A673 (cell line): ENCODE measurements at regions not wholly inside any gene's neighbourhood (a gene's known extent, or its start where the extent isn't known, plus 50 kb on each side); places are given as distances from the start of the nearest gene placed in this dataset.

Source experiments
- BruUV-seq: library from RNA; stranded (reverse); fragments of 400-500 nt; replicated peaks from 2 replicates; lab custom pipeline; 2021; lab: Mats Ljungman, UMichigan
- CTCF ChIA-PET: fragments of 300-600 bp; sonication (Branson Sonifier 250); formaldehyde crosslinking; loops from one replicate; lab custom pipeline; 2022; ENCODE audit warnings: antibody characterized with exemption; lab: Charles Lee
- POLR2A ChIA-PET: fragments of 300-600 bp; sonication (Branson Sonifier 250); formaldehyde crosslinking; loops from one replicate; lab custom pipeline; 2022; ENCODE audit warnings: antibody characterized with exemption; ENCODE audit not compliant: low non-redundant PET; lab: Charles Lee
- DNase-seq: peaks from one replicate; pipeline ENCODE4 v3.0.0-alpha.2; 2015; ENCODE audit warnings: low spot score
- H3K27ac ChIP-seq: fragments of 200-600 bp; sonication (generic); 2 replicates; pipeline ENCODE4 v1.5.1; 2016; ENCODE audit warnings: mixed run types, low read depth, mild to moderate bottlenecking, mixed read lengths, antibody characterized with exemption, low read length; ENCODE audit not compliant: poor library complexity, severe bottlenecking
- H3K27me3 ChIP-seq: fragments of 200-600 bp; sonication (generic); replicated peaks from 2 replicates; pipeline ENCODE4 v1.6.1; 2017; ENCODE audit warnings: mixed run types, low read depth, mild to moderate bottlenecking, mixed read lengths, antibody characterized with exemption, low read length; ENCODE audit not compliant: insufficient read depth, poor library complexity
- H3K36me3 ChIP-seq: fragments of 200-600 bp; sonication (generic); 2 replicates; pipeline ENCODE4 v1.6.1; 2016; ENCODE audit warnings: mixed run types, mild to moderate bottlenecking, mixed read lengths, antibody characterized with exemption, low read length; ENCODE audit not compliant: insufficient read depth, poor library complexity, severe bottlenecking
- H3K4me1 ChIP-seq: fragments of 200-600 bp; sonication (generic); 2 replicates; pipeline ENCODE4 v1.6.1; 2017; ENCODE audit warnings: mixed run types, mild to moderate bottlenecking, mixed read lengths, antibody characterized with exemption, low read length; ENCODE audit not compliant: insufficient read depth, poor library complexity, severe bottlenecking
- H3K4me3 ChIP-seq: fragments of 200-600 bp; sonication (generic); 2 replicates; pipeline ENCODE4 v1.5.1; 2016; ENCODE audit warnings: low read depth, mixed run types, mild to moderate bottlenecking, mixed read lengths, low read length; ENCODE audit not compliant: poor library complexity, severe bottlenecking
- H3K9me3 ChIP-seq: fragments of 200-600 bp; sonication (generic); 2 replicates; pipeline ENCODE4 v1.6.1; 2016; ENCODE audit warnings: mixed run types, low read depth, mild to moderate bottlenecking, mixed read lengths, antibody characterized with exemption, low read length; ENCODE audit not compliant: poor library complexity, severe bottlenecking
- CTCF ChIP-seq: fragments of 300-800, 200-600 bp; sonication (generic); conservative IDR thresholded peaks from 2 replicates; pipeline ENCODE4 v1.5.1; 2017; ENCODE audit warnings: low read depth, mild to moderate bottlenecking, antibody characterized with exemption, low read length, moderate library complexity, mixed read lengths
- EZH2 ChIP-seq: fragments of 200-600 bp; sonication (generic); IDR thresholded peaks from 2 replicates; pipeline ENCODE4 v1.6.1; 2017; ENCODE audit warnings: borderline replicate concordance, low read depth, mild to moderate bottlenecking, mixed read lengths, antibody characterized with exemption, low read length; ENCODE audit not compliant: poor library complexity, severe bottlenecking
- intact Hi-C: fragments of 100-400 bp; cut with micrococcal nuclease; formaldehyde crosslinking; loops from one replicate; pipeline ENCODE4 v1.10.0; 2022; ENCODE audit not compliant: unreplicated experiment

- ChIA-PET POLR2A (no interaction called here), CTCF (no interaction called here)
- Histone ChIP-seq H3K27ac (no peak overlapping the region), H3K36me3 (no peaks in the 10 kb centered on the region), H3K4me3 (no peak overlapping the region), H3K9me3 (no peaks in the 10 kb centered on the region), H3K4me1 (no peaks in the 10 kb centered on the region), H3K27me3 (no peaks in the 10 kb centered on the region)
- intact Hi-C loops: no loop called here
- no peak for TF ChIP-seq EZH2
- no peak for TF ChIP-seq CTCF
- BruUV-seq: no TSS peak
- no peak for DNase-seq
These were observed 351.8 kb upstream of the FGF13 start for GRCh38 chrX:139063364-139063763.

GRCh38 chrX:139058831-139059495, 347.4 kb upstream of the FGF13 start:
- no peaks in the 10 kb centered on the region for H3K9me3 ChIP-seq
- BruUV-seq: no TSS peak
- POLR2A ChIA-PET: no interaction called here
- TF ChIP-seq EZH2: no peak
- no peak for TF ChIP-seq CTCF
- H3K4me3 ChIP-seq: no peak overlapping the region
- H3K27ac ChIP-seq: no peak overlapping the region
- H3K4me1 ChIP-seq: peaks cover 7% of the 10 kb centered on the region
- no peak for DNase-seq
- intact Hi-C loops: no loop called here
- CTCF ChIA-PET: no interaction called here
- H3K36me3 ChIP-seq: no peaks in the 10 kb centered on the region
- no peaks in the 10 kb centered on the region for H3K27me3 ChIP-seq

GRCh38 chrX:139052461-139052860, 340.9 kb upstream of the FGF13 start:
- intact Hi-C loops: no loop called here
- no peak overlapping the region for H3K27ac ChIP-seq
- no peak for DNase-seq
- H3K36me3 ChIP-seq: no peaks in the 10 kb centered on the region
- ChIA-PET POLR2A (no interaction called here), CTCF (no interaction called here)
- no peak overlapping the region for H3K4me3 ChIP-seq
- H3K27me3 ChIP-seq: no peaks in the 10 kb centered on the region
- no TSS peak for BruUV-seq
- TF ChIP-seq CTCF (no peak), EZH2 (no peak)
- H3K4me1 ChIP-seq: peaks cover 7% of the 10 kb centered on the region
- H3K9me3 ChIP-seq: no peaks in the 10 kb centered on the region
